H9 (cell line): ENCODE measurements at regions not wholly inside any gene's neighbourhood (a gene's known extent, or its start where the extent isn't known, plus 50 kb on each side); places are given as distances from the start of the nearest gene placed in this dataset.
"Not testable (repeated sequence)": the region's sequence is repeated elsewhere in the genome, so short reads cannot be mapped to it uniquely, and the experiment has no call there.

Experiments
- DNase-seq: peaks from one replicate; pipeline ENCODE4 v3.0.0-alpha.2; 2017
- H2AFZ ChIP-seq: one replicate; pipeline ENCODE4 v1.6.1; 2013; ENCODE audit warnings: mild to moderate bottlenecking, low read length, control low read depth, moderate library complexity
- H2AK5ac ChIP-seq: 2 replicates; pipeline ENCODE4 v1.6.1; 2013; ENCODE audit warnings: low read length, control low read depth, mixed read lengths; ENCODE audit not compliant: insufficient read length
- H2BK120ac ChIP-seq: one replicate; pipeline ENCODE4 v1.6.1; 2013; ENCODE audit warnings: low read depth, mild to moderate bottlenecking, low read length, control low read depth, inconsistent platforms; ENCODE audit not compliant: poor library complexity, severe bottlenecking
- H2BK12ac ChIP-seq: 2 replicates; pipeline ENCODE4 v1.6.1; 2013; ENCODE audit warnings: low read length, control low read depth, mixed read lengths, low read depth; ENCODE audit not compliant: insufficient read length
- H2BK15ac ChIP-seq: 2 replicates; pipeline ENCODE4 v1.6.1; 2013; ENCODE audit warnings: low read depth, low read length, control low read depth
- H2BK20ac ChIP-seq: one replicate; pipeline ENCODE4 v1.6.1; 2013; ENCODE audit warnings: low read depth, mild to moderate bottlenecking, low read length, control low read depth, inconsistent platforms; ENCODE audit not compliant: poor library complexity, severe bottlenecking
- H2BK5ac ChIP-seq: 2 replicates; pipeline ENCODE4 v1.6.1; 2013; ENCODE audit warnings: low read length, control low read depth, mixed read lengths; ENCODE audit not compliant: insufficient read length
- H3K14ac ChIP-seq: 2 replicates; pipeline ENCODE4 v1.6.1; 2013; ENCODE audit warnings: low read length, control low read depth; ENCODE audit not compliant: insufficient read depth
- H3K18ac ChIP-seq: 2 replicates; pipeline ENCODE4 v1.6.1; 2013; ENCODE audit warnings: low read depth, mild to moderate bottlenecking, mixed read lengths, low read length, control low read depth; ENCODE audit not compliant: insufficient read length
- H3K23ac ChIP-seq: 2 replicates; pipeline ENCODE4 v1.6.1; 2013; ENCODE audit warnings: low read length, control low read depth, mixed read lengths, low read depth; ENCODE audit not compliant: insufficient read length
- H3K23me2 ChIP-seq: 2 replicates; pipeline ENCODE4 v1.6.1; 2013; ENCODE audit warnings: low read depth, mild to moderate bottlenecking, mixed read lengths, low read length, control low read depth; ENCODE audit not compliant: insufficient read length, poor library complexity, severe bottlenecking
- H3K27ac ChIP-seq: 2 replicates; pipeline ENCODE4 v1.5.1; 2013; ENCODE audit warnings: low read length, control low read depth, mixed read lengths, low read depth; ENCODE audit not compliant: insufficient read length
- H3K27me3 ChIP-seq: 2 replicates; pipeline ENCODE4 v1.6.1; 2013; ENCODE audit warnings: low read length, control low read depth, inconsistent platforms; ENCODE audit not compliant: insufficient read depth
- H3K4ac ChIP-seq: 2 replicates; pipeline ENCODE4 v1.6.1; 2013; ENCODE audit warnings: low read depth, mild to moderate bottlenecking, control low read depth, inconsistent platforms, low read length, moderate library complexity
- H3K4me1 ChIP-seq: 2 replicates; pipeline ENCODE4 v1.6.1; 2013; ENCODE audit warnings: low read length, control low read depth, inconsistent platforms; ENCODE audit not compliant: insufficient read depth
- H3K4me2 ChIP-seq: 2 replicates; pipeline ENCODE4 v1.6.1; 2013; ENCODE audit warnings: low read length, control low read depth, mixed read lengths; ENCODE audit not compliant: insufficient read length, insufficient read depth
- H3K56ac ChIP-seq: 2 replicates; pipeline ENCODE4 v1.6.1; 2013; ENCODE audit warnings: low read depth, mild to moderate bottlenecking, mixed read lengths, low read length, control low read depth; ENCODE audit not compliant: insufficient read length
- H3K79me1 ChIP-seq: 2 replicates; pipeline ENCODE4 v1.6.1; 2013; ENCODE audit warnings: low read depth, mild to moderate bottlenecking, moderate library complexity, low read length, control low read depth, inconsistent platforms; ENCODE audit not compliant: insufficient read depth, poor library complexity, severe bottlenecking
- H3K79me2 ChIP-seq: 2 replicates; pipeline ENCODE4 v1.6.1; 2013; ENCODE audit warnings: low read length, control low read depth, inconsistent platforms; ENCODE audit not compliant: insufficient read depth
- H3K9ac ChIP-seq: 2 replicates; pipeline ENCODE4 v1.6.1; 2013; ENCODE audit warnings: low read length, control low read depth, mixed read lengths; ENCODE audit not compliant: insufficient read length; ENCODE audit errors: extremely low read depth
- H3K9me3 ChIP-seq: one replicate; pipeline ENCODE4 v1.6.1; 2013; ENCODE audit warnings: low read depth, low read length, inconsistent platforms; ENCODE audit not compliant: control insufficient read depth
- H3T11ph ChIP-seq: one replicate; pipeline ENCODE4 v1.6.1; 2013; ENCODE audit warnings: mild to moderate bottlenecking, low read length, control low read depth, inconsistent platforms
- H4K20me1 ChIP-seq: one replicate; pipeline ENCODE4 v1.6.1; 2013; ENCODE audit not compliant: control insufficient read depth, insufficient read length, insufficient read depth
- H4K5ac ChIP-seq: 2 replicates; pipeline ENCODE4 v1.6.1; 2013; ENCODE audit warnings: low read depth, mild to moderate bottlenecking, mixed read lengths, low read length, control low read depth; ENCODE audit not compliant: insufficient read length
- H4K8ac ChIP-seq: replicated peaks from 2 replicates; pipeline ENCODE4 v1.6.1; 2013; ENCODE audit warnings: low read length, control low read depth, mixed read lengths, low read depth; ENCODE audit not compliant: insufficient read length
- H4K91ac ChIP-seq: 2 replicates; pipeline ENCODE4 v1.6.1; 2013; ENCODE audit warnings: low read depth, mild to moderate bottlenecking, moderate library complexity, mixed read lengths, low read length, control low read depth; ENCODE audit not compliant: insufficient read length
- H3K27ac Mint-ChIP-seq, 3 experiments: 2 replicates in 2 of 3; 3 replicates in 1 of 3; pipeline ENCODE4 v1.8.0; 2020 to 2021; ENCODE audit warnings: mixed read lengths in 3 of 3, mild to moderate bottlenecking in 1 of 3, moderate library complexity in 1 of 3
- H3K27me3 Mint-ChIP-seq: 2 replicates; pipeline ENCODE4 v1.8.0; 2021; ENCODE audit warnings: low read depth, mild to moderate bottlenecking, moderate library complexity, mixed read lengths
- H3K36me3 Mint-ChIP-seq, 3 experiments: 2 replicates in 2 of 3; 3 replicates in 1 of 3; pipeline ENCODE4 v1.8.0; 2020 to 2021; ENCODE audit warnings: low read depth in 3 of 3, mixed read lengths in 3 of 3; ENCODE audit not compliant: insufficient read depth in 1 of 3
- H3K4me1 Mint-ChIP-seq, 2 experiments: 2 replicates each; pipeline ENCODE4 v1.8.0; 2020; ENCODE audit warnings: mixed read lengths in 2 of 2
- H3K4me3 Mint-ChIP-seq, 2 experiments: 2 replicates in 1 of 2; 3 replicates in 1 of 2; pipeline ENCODE4 v1.8.0; 2020 to 2021; ENCODE audit warnings: mild to moderate bottlenecking in 2 of 2, mixed read lengths in 2 of 2, moderate library complexity in 1 of 2
- H3K9me3 Mint-ChIP-seq, 2 experiments: 2 replicates in 1 of 2; 3 replicates in 1 of 2; pipeline ENCODE4 v1.8.0; 2020; ENCODE audit warnings: mild to moderate bottlenecking in 2 of 2, mixed read lengths in 2 of 2, moderate library complexity in 1 of 2
- CTCF ChIP-seq: fragments of 200-600 bp; sonication (generic); conservative IDR thresholded peaks from 3 replicates; pipeline ENCODE4 v1.8.0; 2021; ENCODE audit warnings: antibody characterized with exemption, mild to moderate bottlenecking
- WGBS: extraction: QIAGEN DNeasy Blood & Tissue Kit; methylation state at CpG from one replicate; pipeline ENCODE4 v1.1.7; 2013; ENCODE audit warnings: missing lambda C conversion rate, low lambda C conversion rate, mixed read lengths; ENCODE audit not compliant: insufficient read length; ENCODE audit errors: extremely low coverage; 5-methylcytosine and 5-hydroxymethylcytosine counted together

GRCh38 chr16:58999762-59000161 lies 265.6 kb upstream of the GOT2 start:
- Histone ChIP-seq H3K9me3 (no peaks in the 10 kb centered on the region), H3K79me2 (no peaks in the 10 kb centered on the region), H3K79me1 (no peaks in the 10 kb centered on the region), H3K27me3 (no peaks in the 10 kb centered on the region), H4K5ac (no peak overlapping the region), H2BK20ac (no peak overlapping the region), H3K23me2 (no peaks in the 10 kb centered on the region), H2BK5ac (no peak overlapping the region), H4K91ac (no peak overlapping the region), H3K4me1 (no peaks in the 10 kb centered on the region), H3K4ac (no peak overlapping the region), H3T11ph (no peak overlapping the region), H2BK15ac (no peak overlapping the region), H3K27ac (no peak overlapping the region), H2BK12ac (no peak overlapping the region), H3K4me2 (no peak overlapping the region), H3K56ac (no peak overlapping the region), H2AFZ (no peak overlapping the region), H4K8ac (no peak overlapping the region), H3K18ac (no peak overlapping the region), H3K14ac (no peak overlapping the region), H3K9ac (no peak overlapping the region), H2BK120ac (no peak overlapping the region), H4K20me1 (no peaks in the 10 kb centered on the region), H3K23ac (no peak overlapping the region), H2AK5ac (no peak overlapping the region)
- no peak for TF ChIP-seq CTCF
- Mint-ChIP-seq H3K27me3 (no peaks in the 10 kb centered on the region), H3K9me3 (peaks cover 0 to 2% of the 10 kb centered on the region in 2 experiments; a peak in 1 of 5 replicates), H3K4me1 (no peaks in the 10 kb centered on the region), H3K27ac (no peak overlapping the region; a peak in 1 of 7 replicates), H3K4me3 (no peak overlapping the region), H3K36me3 (peaks cover 0 to 1% (median 0%) of the 10 kb centered on the region in 3 experiments; a peak in 3 of 7 replicates)
- WGBS = no CpG with 5 or more reads among the region's 5 CpGs
- DNase-seq = no peak

GRCh38 chr16:58992755-58993154 lies 258.6 kb upstream of the GOT2 start:
- H3K4me1 ChIP-seq, H3K79me2 ChIP-seq, H3K27me3 ChIP-seq, H3K14ac ChIP-seq, H3K27me3 Mint-ChIP-seq, H3K9me3 ChIP-seq, H3K23me2 ChIP-seq, H3K23ac ChIP-seq, H3K79me1 ChIP-seq, H2BK15ac ChIP-seq, H2AFZ ChIP-seq, H2BK120ac ChIP-seq, H2BK12ac ChIP-seq, H4K91ac ChIP-seq, H3K4me1 Mint-ChIP-seq, H3T11ph ChIP-seq, H3K27ac Mint-ChIP-seq, H3K4me2 ChIP-seq, H3K4me3 Mint-ChIP-seq, H2AK5ac ChIP-seq, H2BK20ac ChIP-seq, H4K5ac ChIP-seq, H4K20me1 ChIP-seq, DNase-seq, H3K18ac ChIP-seq, H3K4ac ChIP-seq, H3K56ac ChIP-seq, H3K9ac ChIP-seq, H4K8ac ChIP-seq, H2BK5ac ChIP-seq, H3K27ac ChIP-seq: not testable (repeated sequence)
- WGBS = no CpG with 5 or more reads among the region's 8 CpGs
- peaks cover 5 to 25% (median 6%) of the 10 kb centered on the region in 3 experiments; a peak in 6 of 7 replicates for H3K36me3 Mint-ChIP-seq
- H3K9me3 Mint-ChIP-seq = peaks cover 27 to 30% of the 10 kb centered on the region in 2 experiments
